ENCODE measurements at regions not wholly inside any gene's neighbourhood (a gene's known extent, or its start where the extent isn't known, plus 50 kb on each side); places are given as distances from the start of the nearest gene placed in this dataset.

DNA sequence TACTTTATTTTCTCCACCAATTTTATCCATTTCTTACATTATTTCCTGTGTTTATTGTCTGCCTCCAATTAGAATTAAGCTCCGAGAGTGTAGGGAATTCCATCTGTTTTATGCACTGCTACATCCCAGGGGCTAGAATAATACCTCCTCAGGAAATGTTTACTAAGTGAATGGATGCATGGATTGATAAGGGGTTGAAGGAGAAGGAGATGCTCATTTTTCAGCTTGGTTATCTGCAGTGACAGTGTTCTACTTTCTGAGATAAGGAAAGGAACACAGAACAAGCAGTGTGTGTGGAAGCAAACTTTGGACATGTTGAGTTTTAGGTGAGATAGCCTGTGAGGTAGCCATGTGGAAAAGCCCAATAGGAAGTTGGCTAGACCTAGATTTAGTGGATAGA, 164.6 kb upstream of the HMGA2 start:
- TF ChIP-seq, protein P1, sequence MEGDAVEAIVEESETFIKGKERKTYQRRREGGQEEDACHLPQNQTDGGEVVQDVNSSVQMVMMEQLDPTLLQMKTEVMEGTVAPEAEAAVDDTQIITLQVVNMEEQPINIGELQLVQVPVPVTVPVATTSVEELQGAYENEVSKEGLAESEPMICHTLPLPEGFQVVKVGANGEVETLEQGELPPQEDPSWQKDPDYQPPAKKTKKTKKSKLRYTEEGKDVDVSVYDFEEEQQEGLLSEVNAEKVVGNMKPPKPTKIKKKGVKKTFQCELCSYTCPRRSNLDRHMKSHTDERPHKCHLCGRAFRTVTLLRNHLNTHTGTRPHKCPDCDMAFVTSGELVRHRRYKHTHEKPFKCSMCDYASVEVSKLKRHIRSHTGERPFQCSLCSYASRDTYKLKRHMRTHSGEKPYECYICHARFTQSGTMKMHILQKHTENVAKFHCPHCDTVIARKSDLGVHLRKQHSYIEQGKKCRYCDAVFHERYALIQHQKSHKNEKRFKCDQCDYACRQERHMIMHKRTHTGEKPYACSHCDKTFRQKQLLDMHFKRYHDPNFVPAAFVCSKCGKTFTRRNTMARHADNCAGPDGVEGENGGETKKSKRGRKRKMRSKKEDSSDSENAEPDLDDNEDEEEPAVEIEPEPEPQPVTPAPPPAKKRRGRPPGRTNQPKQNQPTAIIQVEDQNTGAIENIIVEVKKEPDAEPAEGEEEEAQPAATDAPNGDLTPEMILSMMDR (IDR thresholded peaks at IDR 0.05) = no peak
- no peak for TF ChIP-seq POLR2A (IDR thresholded peaks at IDR 0.05)
